ENCODE measurements at regions not wholly inside any gene's neighbourhood (a gene's known extent, or its start where the extent isn't known, plus 50 kb on each side); places are given as distances from the start of the nearest gene placed in this dataset.

- DNase-seq (ENCODE audit: low read depth, low spot score): no peak
Observed at GRCh38 chr13:105240371-105240770, 1295.1 kb downstream of the EFNB2 start.

- no peak for DNase-seq (ENCODE audit: low read depth, low spot score)
Observed at GRCh38 chr13:105232439-105232838, 1303.0 kb downstream of the EFNB2 start.

GRCh38 chr13:105232006-105232405 is 1303.5 kb downstream of the EFNB2 start:
- DNase-seq (ENCODE audit: low read depth, low spot score): no peak

GRCh38 chr13:105231579-105231978 is 1303.9 kb downstream of the EFNB2 start:
- no peak for DNase-seq (ENCODE audit: low read depth, low spot score)

- no peak for DNase-seq (ENCODE audit: low read depth, low spot score)
Observed at GRCh38 chr13:105220881-105221280, 1314.6 kb downstream of the EFNB2 start.

- no peak for DNase-seq (ENCODE audit: low read depth, low spot score)
Observed at GRCh38 chr13:105220063-105220462, 1315.4 kb downstream of the EFNB2 start.

- no peak for DNase-seq (ENCODE audit: low read depth, low spot score)
Observed at GRCh38 chr13:105219651-105220050, 1315.8 kb downstream of the EFNB2 start.

GRCh38 chr13:105213512-105213911 is 1322.0 kb downstream of the EFNB2 start:
- no peak for DNase-seq (ENCODE audit: low read depth, low spot score)

- DNase-seq (ENCODE audit: low read depth, low spot score): no peak
Observed at GRCh38 chr13:105207572-105208293, 1327.7 kb downstream of the EFNB2 start.

- DNase-seq (ENCODE audit: low read depth, low spot score): no peak
Observed at GRCh38 chr13:105202354-105202753, 1333.1 kb downstream of the EFNB2 start.

GRCh38 chr13:105201351-105201750 is 1334.1 kb downstream of the EFNB2 start:
- DNase-seq (ENCODE audit: low read depth, low spot score): no peak

GRCh38 chr13:105200181-105200580 is 1335.3 kb downstream of the EFNB2 start:
- no peak for DNase-seq (ENCODE audit: low read depth, low spot score)

- no peak for DNase-seq (ENCODE audit: low read depth, low spot score)
Observed at GRCh38 chr13:105196052-105196451, 1339.4 kb downstream of the EFNB2 start.

- DNase-seq (ENCODE audit: low read depth, low spot score): no peak
Observed at GRCh38 chr13:105193026-105193425, 1342.4 kb downstream of the EFNB2 start.

GRCh38 chr13:105184201-105184600 is 1351.3 kb downstream of the EFNB2 start:
- no peak for DNase-seq (ENCODE audit: low read depth, low spot score)

- DNase-seq (ENCODE audit: low read depth, low spot score): no peak
Observed at GRCh38 chr13:105177265-105177900, 1358.1 kb downstream of the EFNB2 start.

- no peak for DNase-seq (ENCODE audit: low read depth, low spot score)
Observed at GRCh38 chr13:105170438-105170837, 1365.0 kb downstream of the EFNB2 start.

GRCh38 chr13:105168295-105168694 is 1367.2 kb downstream of the EFNB2 start:
- no peak for DNase-seq (ENCODE audit: low read depth, low spot score)

GRCh38 chr13:105167385-105167784 is 1368.1 kb downstream of the EFNB2 start:
- DNase-seq (ENCODE audit: low read depth, low spot score): no peak

- DNase-seq (ENCODE audit: low read depth, low spot score): no peak
Observed at GRCh38 chr13:105165449-105166125, 1369.9 kb downstream of the EFNB2 start.

GRCh38 chr13:105159841-105160240 is 1375.6 kb downstream of the EFNB2 start:
- DNase-seq (ENCODE audit: low read depth, low spot score): no peak

- no peak for DNase-seq (ENCODE audit: low read depth, low spot score)
Observed at GRCh38 chr13:105153611-105154010, 1381.9 kb downstream of the EFNB2 start.

- DNase-seq (ENCODE audit: low read depth, low spot score): no peak
Observed at GRCh38 chr13:105151639-105152038, 1383.8 kb downstream of the EFNB2 start.

Measured in activated naive CD8-positive, alpha-beta T cell treated with anti-CD3 and anti-CD28 coated beads, Interleukin-2, amount 50 U/mL, for 16 hours (primary cell).